ENCODE measurements at regions not wholly inside any gene's neighbourhood (a gene's known extent, or its start where the extent isn't known, plus 50 kb on each side); places are given as distances from the start of the nearest gene placed in this dataset.

GRCh38 chr6:126779331-126779730 lies 339.1 kb upstream of the RSPO3 start:
- DNase-seq (ENCODE audit: low read depth, low spot score) = no peak
- H3K4me3 ChIP-seq (ENCODE audit: low read length) = no peak overlapping the region

- DNase-seq (ENCODE audit: low read depth, low spot score) = no peak
- no peak overlapping the region for H3K4me3 ChIP-seq (ENCODE audit: low read length)
These were observed 336.9 kb upstream of the RSPO3 start for GRCh38 chr6:126781582-126781981.

GRCh38 chr6:126784161-126784790 lies 334.2 kb upstream of the RSPO3 start:
- H3K4me3 ChIP-seq (ENCODE audit: low read length) = no peak overlapping the region
- DNase-seq (ENCODE audit: low read depth, low spot score) = no peak

GRCh38 chr6:126786262-126786661 lies 332.2 kb upstream of the RSPO3 start:
- no peak for DNase-seq (ENCODE audit: low read depth, low spot score)
- no peak overlapping the region for H3K4me3 ChIP-seq (ENCODE audit: low read length)

- H3K4me3 ChIP-seq (ENCODE audit: low read length) = no peak overlapping the region
- DNase-seq (ENCODE audit: low read depth, low spot score) = no peak
These were observed 330.8 kb upstream of the RSPO3 start for GRCh38 chr6:126787635-126788034.

- no peak overlapping the region for H3K4me3 ChIP-seq (ENCODE audit: low read length)
- no peak for DNase-seq (ENCODE audit: low read depth, low spot score)
These were observed 329.6 kb upstream of the RSPO3 start for GRCh38 chr6:126788861-126789365.

- no peak overlapping the region for H3K4me3 ChIP-seq (ENCODE audit: low read length)
- DNase-seq (ENCODE audit: low read depth, low spot score) = no peak
These were observed 326.0 kb upstream of the RSPO3 start for GRCh38 chr6:126792340-126793085.

GRCh38 chr6:126795161-126795560 lies 323.3 kb upstream of the RSPO3 start:
- DNase-seq (ENCODE audit: low read depth, low spot score) = no peak
- H3K4me3 ChIP-seq (ENCODE audit: low read length) = no peak overlapping the region

GRCh38 chr6:126797981-126798380 lies 320.5 kb upstream of the RSPO3 start:
- H3K4me3 ChIP-seq (ENCODE audit: low read length) = no peak overlapping the region
- no peak for DNase-seq (ENCODE audit: low read depth, low spot score)

GRCh38 chr6:126803769-126804168 lies 314.7 kb upstream of the RSPO3 start:
- H3K4me3 ChIP-seq (ENCODE audit: low read length) = no peak overlapping the region
- DNase-seq (ENCODE audit: low read depth, low spot score) = no peak

- DNase-seq (ENCODE audit: low read depth, low spot score) = peak; percentile 7
- H3K4me3 ChIP-seq (ENCODE audit: low read length) = no peak overlapping the region
These were observed 314.0 kb upstream of the RSPO3 start for GRCh38 chr6:126804332-126805064.

GRCh38 chr6:126805861-126806260 lies 312.6 kb upstream of the RSPO3 start:
- H3K4me3 ChIP-seq (ENCODE audit: low read length) = no peak overlapping the region
- DNase-seq (ENCODE audit: low read depth, low spot score) = no peak

- no peak overlapping the region for H3K4me3 ChIP-seq (ENCODE audit: low read length)
- no peak for DNase-seq (ENCODE audit: low read depth, low spot score)
These were observed 310.6 kb upstream of the RSPO3 start for GRCh38 chr6:126807876-126808275.

- no peak overlapping the region for H3K4me3 ChIP-seq (ENCODE audit: low read length)
These were observed 307.1 kb upstream of the RSPO3 start for GRCh38 chr6:126811321-126811720.

GRCh38 chr6:126812010-126812409 lies 306.5 kb upstream of the RSPO3 start:
- no peak for DNase-seq (ENCODE audit: low read depth, low spot score)
- no peak overlapping the region for H3K4me3 ChIP-seq (ENCODE audit: low read length)

More at GRCh38 chr6:126811321-126811720, 307.1 kb upstream of the RSPO3 start:
- no peak for DNase-seq (ENCODE audit: low read depth, low spot score)

GRCh38 chr6:126812651-126813050 lies 305.8 kb upstream of the RSPO3 start:
- H3K4me3 ChIP-seq (ENCODE audit: low read length) = no peak overlapping the region
- no peak for DNase-seq (ENCODE audit: low read depth, low spot score)

GRCh38 chr6:126820634-126821033 lies 297.8 kb upstream of the RSPO3 start:
- no peak for DNase-seq (ENCODE audit: low read depth, low spot score)
- H3K4me3 ChIP-seq (ENCODE audit: low read length) = no peak overlapping the region

GRCh38 chr6:126821706-126822105 lies 296.8 kb upstream of the RSPO3 start:
- DNase-seq (ENCODE audit: low read depth, low spot score) = no peak
- no peak overlapping the region for H3K4me3 ChIP-seq (ENCODE audit: low read length)

GRCh38 chr6:126824226-126824625 lies 294.2 kb upstream of the RSPO3 start:
- no peak overlapping the region for H3K4me3 ChIP-seq (ENCODE audit: low read length)
- DNase-seq (ENCODE audit: low read depth, low spot score) = no peak

- DNase-seq (ENCODE audit: low read depth, low spot score) = no peak
- H3K4me3 ChIP-seq (ENCODE audit: low read length) = no peak overlapping the region
These were observed 293.7 kb upstream of the RSPO3 start for GRCh38 chr6:126824815-126825214.
